GM18907 (cell line): ENCODE measurements at regions not wholly inside any gene's neighbourhood (a gene's known extent, or its start where the extent isn't known, plus 50 kb on each side); places are given as distances from the start of the nearest gene placed in this dataset.
"Not testable (repeated sequence)": the region's sequence is repeated elsewhere in the genome, so short reads cannot be mapped to it uniquely, and the experiment has no call there.

Experiments
- ATAC-seq: cut with Tn5 transposase; IDR thresholded peaks from one replicate; pipeline ENCODE4 v1.9.1; 2021; ENCODE audit warnings: mild to moderate bottlenecking, moderate library complexity; ENCODE audit not compliant: unreplicated experiment

GRCh38 chr2:78779761-78780160, 245.7 kb upstream of the REG3G start:
- ATAC-seq = no peak

- ATAC-seq = no peak
Observed at GRCh38 chr2:78780256-78780655, 245.2 kb upstream of the REG3G start.

- no peak for ATAC-seq
Observed at GRCh38 chr2:78780864-78781583, 244.5 kb upstream of the REG3G start.

DNA sequence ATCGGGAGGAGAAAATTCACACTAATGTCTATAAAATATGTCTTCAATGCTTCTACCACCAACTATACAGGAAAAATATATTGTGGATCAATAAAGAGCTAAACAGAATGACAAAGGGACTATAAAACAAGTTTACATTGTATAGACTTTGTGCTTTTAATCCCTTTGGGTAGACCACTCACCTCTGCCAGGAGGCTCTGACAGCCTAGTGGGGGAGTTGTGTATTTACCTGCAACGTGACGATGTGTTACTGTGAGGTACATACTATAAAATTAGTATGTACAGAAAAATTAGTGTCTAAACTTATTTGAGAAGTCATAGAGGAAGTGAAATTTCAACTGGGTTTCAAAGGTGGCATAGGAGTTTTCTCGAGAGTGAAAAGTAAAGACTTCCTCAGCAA, 243.3 kb upstream of the REG3G start:
- no peak for ATAC-seq

- ATAC-seq = no peak
Observed at GRCh38 chr2:78811955-78812610, 213.4 kb upstream of the REG3G start.

DNA sequence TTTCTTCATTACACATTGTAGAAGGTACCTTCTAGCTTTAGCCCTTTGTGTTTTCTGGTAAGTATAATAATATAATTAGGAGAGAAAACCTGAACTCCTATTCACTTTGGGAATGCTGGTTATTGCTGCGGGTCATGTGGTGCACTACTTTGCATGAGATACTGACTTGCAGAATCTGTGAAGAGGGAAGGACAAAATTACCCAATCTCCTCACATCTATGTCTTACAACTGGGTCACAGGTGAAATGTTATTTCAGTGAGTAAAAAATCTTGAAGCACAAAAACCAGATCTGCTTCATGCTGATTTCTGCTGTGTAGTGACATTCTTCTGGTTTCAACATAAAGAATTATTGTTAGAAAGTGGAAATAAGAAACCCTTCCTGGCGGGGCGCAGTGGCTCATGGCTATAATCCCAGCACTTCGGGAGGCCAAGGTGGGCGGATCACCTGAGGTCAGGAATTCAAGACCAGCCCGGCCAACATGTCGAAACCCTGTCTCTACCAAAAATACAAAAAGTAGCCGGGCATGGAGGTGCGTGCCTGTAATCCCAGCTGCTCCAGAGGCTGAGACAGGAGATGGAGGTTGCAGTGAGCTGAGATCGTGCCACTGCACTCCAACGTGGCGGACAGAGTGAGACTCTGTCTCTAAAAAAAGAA, 211.0 kb upstream of the REG3G start:
- no peak for ATAC-seq

DNA sequence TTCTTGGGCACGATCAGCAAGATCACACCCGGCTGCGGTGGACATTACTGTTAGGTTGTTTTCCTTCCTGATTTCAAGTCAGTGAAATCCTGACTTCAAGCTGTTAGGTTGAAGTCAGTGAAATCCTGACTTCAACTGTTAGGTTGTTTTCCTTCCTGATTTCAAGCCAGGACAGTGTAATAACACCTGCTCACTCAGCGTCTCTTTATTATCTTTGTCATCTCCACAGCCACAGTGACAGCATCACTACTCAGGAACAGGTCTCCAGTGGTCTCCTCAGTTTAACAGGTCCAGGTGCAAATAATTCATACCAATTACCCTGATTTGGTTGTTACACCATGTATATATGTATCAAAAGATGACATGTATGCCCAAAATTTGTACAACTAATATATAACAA, 208.1 kb upstream of the REG3G start:
- no peak for ATAC-seq

GRCh38 chr2:78832481-78832880, 193.0 kb upstream of the REG3G start:
- no peak for ATAC-seq

DNA sequence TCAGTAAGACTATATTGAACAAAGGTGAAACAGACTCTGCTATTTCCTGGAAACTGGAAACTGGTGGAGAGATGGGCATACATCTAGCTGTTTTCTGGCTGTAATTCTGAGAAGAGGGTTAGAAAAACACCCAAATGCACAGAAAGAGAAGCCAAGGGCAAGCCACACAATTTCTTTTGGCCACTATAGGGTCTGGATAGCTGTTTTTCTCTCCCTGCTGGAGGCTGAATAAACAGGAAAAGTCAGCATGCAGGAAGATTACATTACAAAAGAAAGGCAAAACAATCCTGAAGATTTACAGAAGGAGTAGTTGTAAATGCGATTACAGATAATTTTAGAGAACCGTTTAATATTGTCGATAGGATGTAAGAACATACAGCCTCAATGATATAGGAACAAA, 186.2 kb upstream of the REG3G start:
- ATAC-seq = no peak

GRCh38 chr2:78840311-78840710, 185.2 kb upstream of the REG3G start:
- ATAC-seq = not testable (repeated sequence)

DNA sequence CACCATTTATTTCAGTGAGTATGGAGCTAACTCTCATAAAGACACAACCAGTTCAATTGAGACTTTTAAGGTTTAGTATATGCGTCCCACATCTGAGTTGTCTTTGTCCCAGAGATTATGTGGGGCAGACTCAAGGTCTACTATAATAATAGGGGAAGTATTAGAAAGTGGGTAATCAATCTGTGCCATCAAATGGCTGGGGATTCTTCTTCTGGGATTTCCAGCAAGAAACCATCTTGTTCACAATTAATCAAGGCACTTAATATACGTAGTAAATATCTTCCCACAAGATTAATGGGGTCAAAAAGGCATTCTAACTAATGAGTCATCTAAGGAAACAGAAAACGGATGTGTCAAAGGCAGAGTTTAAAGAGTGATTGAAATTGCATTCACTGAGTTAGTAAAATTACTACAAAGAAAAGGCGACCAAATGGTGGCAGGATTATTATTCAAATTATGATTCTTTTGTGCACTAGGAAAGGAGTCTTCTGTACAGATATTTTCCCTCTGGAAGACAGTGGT, 179.8 kb upstream of the REG3G start:
- no peak for ATAC-seq

DNA sequence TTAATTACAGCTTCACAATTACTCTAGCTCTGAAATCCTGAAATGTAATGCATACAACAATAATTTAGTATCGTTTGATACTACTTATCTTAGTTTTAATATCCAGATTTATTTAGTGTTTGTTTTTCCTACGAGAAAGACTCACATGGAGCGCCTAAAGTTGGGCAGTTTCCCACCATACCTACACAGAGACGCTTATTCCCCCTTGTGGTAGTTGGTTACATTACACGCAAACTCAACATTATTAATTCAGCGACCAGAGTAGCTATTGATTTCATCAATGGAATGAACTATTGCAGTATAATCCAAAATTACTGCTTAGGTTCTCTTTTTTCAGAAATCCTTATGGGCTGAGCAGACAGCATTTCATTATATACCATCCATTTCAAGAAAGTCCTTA, 164.0 kb upstream of the REG3G start:
- ATAC-seq = no peak

GRCh38 chr2:78864205-78864604, 161.3 kb upstream of the REG3G start:
- ATAC-seq = no peak

GRCh38 chr2:78865667-78866066, 159.8 kb upstream of the REG3G start:
- no peak for ATAC-seq

DNA sequence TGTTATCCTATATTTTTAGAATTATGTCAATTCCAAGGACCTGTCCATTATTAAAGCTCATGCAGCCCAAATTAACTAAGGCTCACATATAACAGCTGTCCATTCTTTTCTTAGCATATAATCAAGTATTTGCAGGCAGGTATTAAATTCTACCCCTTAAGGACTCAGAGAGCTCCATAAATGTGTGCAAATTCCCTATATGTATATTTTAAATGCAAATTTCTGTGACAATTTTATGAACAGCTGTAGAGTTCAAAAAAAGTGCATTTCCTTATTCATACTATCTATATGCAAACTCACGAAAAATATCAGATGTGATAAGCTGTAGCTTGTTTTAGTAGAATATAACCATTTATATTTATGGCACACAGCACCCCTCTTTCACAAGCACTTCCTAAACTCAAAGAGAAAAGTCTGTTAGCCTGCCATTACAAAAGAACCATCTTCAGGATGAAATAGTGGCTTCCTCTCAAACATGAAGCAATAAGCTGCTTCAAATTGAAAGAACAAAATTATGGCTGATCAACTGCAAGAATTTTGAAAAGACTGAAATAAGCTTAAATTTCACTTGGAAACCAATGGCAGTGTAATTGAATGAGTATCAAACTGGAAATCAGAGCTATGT, 155.0 kb upstream of the REG3G start:
- no peak for ATAC-seq

DNA sequence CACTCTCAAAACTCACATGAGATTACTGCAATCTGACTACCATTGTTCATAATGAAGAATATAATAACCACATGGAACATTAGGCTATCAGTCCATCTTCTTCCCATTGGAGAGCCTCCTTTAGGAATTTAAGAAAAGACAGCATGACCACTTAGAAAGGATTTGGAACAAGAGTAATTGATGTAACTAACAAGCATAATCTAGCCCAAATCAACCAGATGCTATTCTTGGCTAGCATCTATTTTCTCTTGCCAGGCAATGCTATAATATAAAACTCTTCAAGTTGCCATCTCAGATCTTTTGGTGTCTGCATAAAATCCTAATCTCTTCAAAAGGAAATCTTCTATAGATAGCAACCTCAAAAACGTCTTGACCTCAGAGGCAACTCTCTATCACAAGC, 152.0 kb upstream of the REG3G start:
- no peak for ATAC-seq

DNA sequence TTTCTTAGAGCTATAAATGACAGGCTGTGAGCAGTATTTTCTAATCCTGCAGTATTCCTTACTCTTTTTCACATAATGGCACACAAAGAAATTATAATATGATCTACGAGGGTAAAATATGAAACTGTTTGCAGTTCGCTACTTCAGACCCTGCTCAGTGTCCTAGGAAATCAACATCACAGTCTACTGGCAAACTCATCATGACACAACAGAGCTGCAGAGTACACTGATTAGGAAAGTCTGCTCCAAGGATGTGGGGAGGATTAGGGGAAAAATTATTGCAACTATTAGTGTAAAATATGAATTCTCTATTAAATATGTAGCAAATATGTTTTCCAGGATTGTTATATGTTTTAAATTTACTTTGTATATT, 149.2 kb upstream of the REG3G start:
- ATAC-seq = no peak

GRCh38 chr2:78887446-78887845, 138.1 kb upstream of the REG3G start:
- no peak for ATAC-seq

GRCh38 chr2:78890935-78891334, 134.6 kb upstream of the REG3G start:
- no peak for ATAC-seq

DNA sequence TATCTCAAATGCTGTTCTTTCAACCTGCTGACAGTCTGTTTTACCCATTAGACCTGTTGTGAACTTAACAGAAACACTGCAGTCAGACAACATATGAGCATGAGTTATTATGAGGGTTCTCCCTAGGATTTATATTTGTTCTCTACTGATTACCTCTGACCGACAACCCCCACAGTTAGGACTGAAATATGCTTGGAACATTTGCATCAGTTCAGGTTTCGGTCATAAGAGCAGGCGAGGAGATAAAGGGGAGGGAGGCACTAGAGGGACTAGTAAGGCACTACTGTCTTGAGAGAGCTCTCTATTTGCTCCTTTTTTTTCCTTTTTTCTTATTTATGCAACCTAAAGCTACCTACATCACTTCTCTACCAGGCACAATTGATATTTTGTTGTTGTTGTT, 133.2 kb upstream of the REG3G start:
- no peak for ATAC-seq

DNA sequence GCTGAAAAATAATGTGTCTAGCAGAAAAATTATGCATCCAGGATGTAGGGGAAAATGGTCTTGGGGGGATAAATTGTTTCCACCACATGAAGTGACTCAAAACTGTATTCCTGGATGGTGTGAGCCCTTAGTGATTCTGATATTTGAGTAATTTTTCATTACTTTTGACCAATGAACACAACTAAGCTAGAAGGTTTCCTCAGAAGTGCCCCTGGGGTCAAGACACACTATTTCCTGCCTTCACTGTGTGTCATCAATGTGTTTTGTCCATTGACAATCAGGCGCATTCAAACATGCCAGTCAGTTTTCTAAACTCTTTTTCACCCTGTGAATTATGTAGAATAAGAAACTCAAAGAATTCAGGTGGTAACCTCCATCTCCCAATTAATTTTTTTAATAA, 130.5 kb upstream of the REG3G start:
- ATAC-seq = no peak

DNA sequence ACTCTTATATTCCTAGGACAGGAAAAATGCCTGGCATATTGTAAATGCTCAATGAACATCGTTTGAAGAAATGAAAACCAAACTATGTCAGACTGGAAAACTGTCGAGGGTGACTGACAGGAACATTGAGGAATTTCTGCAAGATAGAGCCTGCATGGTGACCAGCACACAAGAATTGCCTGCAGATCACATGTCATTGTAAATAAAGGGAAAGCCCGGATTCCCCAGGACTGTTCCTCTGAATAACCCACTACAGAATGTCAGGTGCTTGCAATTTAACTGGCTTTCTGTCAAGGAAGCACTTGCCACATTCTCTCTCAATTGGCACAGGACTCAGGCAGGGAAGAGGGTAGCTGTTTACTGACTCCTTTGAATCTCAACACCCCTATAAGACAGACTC, 129.0 kb upstream of the REG3G start:
- ATAC-seq = no peak
